K562 (cell line): ENCODE measurements at regions not wholly inside any gene's neighbourhood (a gene's known extent, or its start where the extent isn't known, plus 50 kb on each side); places are given as distances from the start of the nearest gene placed in this dataset.

Experiments used
- ATAC-seq: fragments of 200-7000 bp; cut with Tn5 transposase; 3 replicates; pipeline ENCODE4 v1.9.1; 2020; ENCODE audit warnings: moderate library complexity
- BruUV-seq: library from RNA; stranded (reverse); fragments of 400-500 nt; replicated peaks from 2 replicates; lab custom pipeline; 2021; lab: Mats Ljungman, UMichigan
- CTCF ChIA-PET: fragments of 300-600 bp; formaldehyde crosslinking; extraction: SDS; loops from one replicate; lab custom pipeline; 2021; ENCODE audit warnings: low intra/inter-chr PET ratio; lab: Yijun Ruan, JAX
- POLR2A ChIA-PET: fragments of 300-600, 350-650 bp; sonication (Branson Sonifier 250); formaldehyde crosslinking; extraction: SDS; loops from one replicate; lab custom pipeline; 2021; ENCODE audit warnings: antibody characterized with exemption, inconsistent platforms; lab: Yijun Ruan, JAX
- DNase-seq, 4 experiments: peaks; one replicate each; pipeline versions ENCODE4 v3.0.0 to v3.0.0-alpha.2; 2011 to 2018; ENCODE audit warnings: low spot score in 3 of 4, mixed read lengths in 3 of 4; ENCODE audit errors: extremely low read depth in 1 of 4
- FAIRE-seq: peaks from 2 replicates; lab custom pipeline; 2011; peaks lifted over from hg19 to GRCh38; lab: Jason Lieb, UNC
- H2AFZ ChIP-seq: 2 replicates; pipeline ENCODE4 v1.6.0; 2011; ENCODE audit warnings: low read depth, low read length, control low read depth, inconsistent platforms
- H3K27ac ChIP-seq: fragments of 200-600 bp; 3 replicates; pipeline ENCODE4 v1.8.0; 2011; ENCODE audit warnings: low read depth, mild to moderate bottlenecking, control low read depth, inconsistent platforms, low read length, moderate library complexity, mixed read lengths; ENCODE audit errors: extremely low read depth
- H3K27me3 ChIP-seq, 2 experiments: fragments of 300-600 bp in 1 of 2; 2 replicates in 1 of 2; 3 replicates in 1 of 2; pipeline versions ENCODE4 v1.6.0 to v1.8.0; 2011; ENCODE audit warnings: inconsistent platforms in 2 of 2, low read length in 2 of 2, mild to moderate bottlenecking in 1 of 2, mixed read lengths in 1 of 2, moderate library complexity in 1 of 2; ENCODE audit not compliant: control insufficient read depth in 2 of 2, insufficient read depth in 2 of 2
- H3K36me3 ChIP-seq: fragments of 300-600 bp; 3 replicates; pipeline ENCODE4 v1.8.0; 2011; ENCODE audit warnings: mild to moderate bottlenecking, low read length, inconsistent platforms; ENCODE audit not compliant: control insufficient read depth, insufficient read depth
- H3K4me1 ChIP-seq, 2 experiments: fragments of 200-600 bp in 1 of 2; replicated peaks in 1 of 2; 2 replicates in 1 of 2; 3 replicates in 1 of 2; pipeline versions ENCODE4 v1.5.1 to v1.8.0; 2011; ENCODE audit warnings: inconsistent platforms in 2 of 2, low read length in 2 of 2, mild to moderate bottlenecking in 1 of 2, mixed read lengths in 1 of 2, moderate library complexity in 1 of 2; ENCODE audit not compliant: control insufficient read depth in 2 of 2, insufficient read depth in 2 of 2
- H3K4me2 ChIP-seq: 2 replicates; pipeline ENCODE4 v1.6.1; 2011; ENCODE audit warnings: low read length, control low read depth, inconsistent platforms, mixed read lengths; ENCODE audit not compliant: insufficient read depth
- H3K4me3 ChIP-seq: fragments of 200-600 bp; sonication (generic), shearing (Covaris generic); 2 replicates; pipeline ENCODE4 v1.5.1; 2016; ENCODE audit warnings: control low read depth, inconsistent platforms
- H3K79me2 ChIP-seq: fragments of 200-600 bp; 3 replicates; pipeline ENCODE4 v1.8.0; 2011; ENCODE audit warnings: low read length, inconsistent platforms; ENCODE audit not compliant: control insufficient read depth, insufficient read depth
- H3K9ac ChIP-seq, 2 experiments: 2 replicates each; pipeline versions ENCODE4 v1.6.0 to v1.6.1; 2011; ENCODE audit warnings: low read depth in 2 of 2, low read length in 2 of 2, control low read depth in 1 of 2, inconsistent platforms in 1 of 2, mild to moderate bottlenecking in 1 of 2, mixed read lengths in 1 of 2; ENCODE audit not compliant: insufficient read depth in 1 of 2
- H3K9me1 ChIP-seq: one replicate; pipeline ENCODE4 v1.6.0; 2011; ENCODE audit warnings: inconsistent platforms, mild to moderate bottlenecking, low read length, moderate library complexity; ENCODE audit not compliant: control insufficient read depth, insufficient read depth
- H3K9me3 ChIP-seq: replicated peaks from 2 replicates; pipeline ENCODE4 v1.5.1; 2011; ENCODE audit warnings: low read depth, low read length, inconsistent platforms; ENCODE audit not compliant: control insufficient read depth, insufficient read depth
- H4K20me1 ChIP-seq: replicated peaks from 2 replicates; pipeline ENCODE4 v1.6.1; 2011; ENCODE audit warnings: low read length, inconsistent platforms, mixed read lengths; ENCODE audit not compliant: control insufficient read depth, insufficient read depth
- ATF6 ChIP-seq: sonication (generic); formaldehyde crosslinking; IDR thresholded peaks from 2 replicates; pipeline ENCODE4 v1.4.0; 2020; ENCODE audit warnings: mild to moderate bottlenecking, missing genetic modification reagents
- BHLHE40 ChIP-seq: IDR thresholded peaks from 2 replicates; pipeline ENCODE4 v1.6.1; 2011; ENCODE audit warnings: low read length, improper control_type of control experiment
- CBX5 ChIP-seq: IDR thresholded peaks from 2 replicates; pipeline ENCODE4 v1.6.1; 2014; ENCODE audit warnings: low read depth, borderline replicate concordance
- CREB1 ChIP-seq, 2 experiments: sonication (generic) in 1 of 2; formaldehyde crosslinking in 1 of 2; IDR thresholded peaks; 2 replicates each; pipeline versions ENCODE4 v1.6.1 to v1.8.0; 2012 to 2022; ENCODE audit warnings: inconsistent platforms in 1 of 2, mild to moderate bottlenecking in 1 of 2, missing genetic modification reagents in 1 of 2, moderate library complexity in 1 of 2
- CTCF ChIP-seq, 3 experiments: IDR thresholded peaks in 2 of 3; conservative IDR thresholded peaks in 1 of 3; 2 replicates each; pipeline ENCODE4 v1.5.1; 2011 to 2012; ENCODE audit warnings: low read length in 3 of 3, mild to moderate bottlenecking in 3 of 3, control low read depth in 2 of 3, improper control_type of control experiment in 1 of 3, inconsistent platforms in 1 of 3, low read depth in 1 of 3, mixed read lengths in 1 of 3, moderate library complexity in 1 of 3; ENCODE audit not compliant: insufficient read depth in 2 of 3
- DIDO1 ChIP-seq: fragments of 450-650 bp; IDR thresholded peaks from 2 replicates; pipeline ENCODE4 v1.6.1; 2016; ENCODE audit warnings: low read depth, missing biosample characterization, missing genetic modification characterization
- E2F3 ChIP-seq: fragments of 250-450 bp; sonication (Bioruptor Pico); IDR thresholded peaks from 2 replicates; pipeline ENCODE4 v1.4.0; 2020; ENCODE audit warnings: mild to moderate bottlenecking
- HEY1 ChIP-seq: fragments of 250-450 bp; sonication (Bioruptor Pico); IDR thresholded peaks from 2 replicates; pipeline ENCODE4 v1.5.0; 2020; ENCODE audit warnings: mild to moderate bottlenecking, moderate library complexity, borderline replicate concordance
- ILF3 ChIP-seq: fragments of 450-650 bp; IDR thresholded peaks from 2 replicates; pipeline ENCODE4 v1.6.1; 2018; ENCODE audit warnings: antibody characterized with exemption, mild to moderate bottlenecking, moderate library complexity, borderline replicate concordance
- MECOM ChIP-seq: fragments of 250-450 bp; sonication (Bioruptor Pico); IDR thresholded peaks from 2 replicates; pipeline ENCODE4 v1.8.0; 2022; ENCODE audit warnings: inconsistent platforms
- PPARD ChIP-seq: fragments of 250-450 bp; sonication (Bioruptor Pico); IDR thresholded peaks from 2 replicates; pipeline ENCODE4 v1.8.0; 2022; ENCODE audit warnings: inconsistent platforms, mild to moderate bottlenecking, moderate library complexity
- RFX1 ChIP-seq: fragments of 450-650 bp; IDR thresholded peaks from 2 replicates; pipeline ENCODE4 v1.6.1; 2016; ENCODE audit warnings: mild to moderate bottlenecking, moderate library complexity
- SREBF2 ChIP-seq: sonication (generic); formaldehyde crosslinking; IDR thresholded peaks from 2 replicates; pipeline ENCODE4 v1.4.0; 2020; ENCODE audit warnings: mild to moderate bottlenecking, missing genetic modification reagents
- STAG1 ChIP-seq: sonication (generic); formaldehyde crosslinking; IDR thresholded peaks from 2 replicates; pipeline ENCODE4 v1.5.0; 2020; ENCODE audit warnings: missing genetic modification reagents, borderline replicate concordance
- SUPT5H ChIP-seq: fragments of 450-650 bp; IDR thresholded peaks from 2 replicates; pipeline ENCODE4 v1.6.1; 2016
- ZBED1 ChIP-seq: IDR thresholded peaks from 2 replicates; pipeline ENCODE4 v1.6.1; 2014
- ZNF316 ChIP-seq: fragments of 450-650 bp; IDR thresholded peaks from 2 replicates; pipeline ENCODE4 v1.6.1; 2016
- ZNF584 ChIP-seq: fragments of 200-800 bp; sonication (Bioruptor generic); IDR thresholded peaks from 2 replicates; pipeline ENCODE4 v1.6.1; 2016; ENCODE audit warnings: low read depth, mild to moderate bottlenecking, missing genetic modification characterization, missing compliant biosample characterization
- ZNF778 ChIP-seq: fragments of 450-650 bp; formaldehyde crosslinking; IDR thresholded peaks from 2 replicates; pipeline ENCODE4 v1.4.0; 2020; ENCODE audit warnings: mild to moderate bottlenecking, moderate library complexity
- in situ Hi-C: fragments of 300-500 bp; cut with MboI; formaldehyde crosslinking; loops from 4 replicates; pipeline ENCODE4 v1.15.0; 2018; ENCODE audit warnings: inconsistent platforms, mixed read lengths
- intact Hi-C: fragments of 100-400 bp; cut with micrococcal nuclease; formaldehyde crosslinking; loops from 2 replicates; pipeline ENCODE4 v1.14.2; 2022

- no peaks in the 10 kb centered on the region for H3K27me3 ChIP-seq
- in situ Hi-C loops (no loop called here), intact Hi-C loops (no loop called here)
- TF ChIP-seq HEY1 (CRISPR knock-in tag) (no peak), MECOM (no peak), ILF3 (no peak), ZNF316 (no peak), DIDO1 (tag) (no peak), E2F3 (no peak), CBX5 (no peak), BHLHE40 (no peak), STAG1 (CRISPR knock-in tag) (no peak), CREB1 (IDR thresholded peaks at IDR 0.05) (no peak), CREB1 (CRISPR knock-in tag; IDR thresholded peaks at IDR 0.05) (no peak), RFX1 (no peak), ZNF584 (CRISPR knock-in tag) (no peak), ATF6 (no peak), ZNF778 (CRISPR knock-in tag) (no peak), SUPT5H (no peak), CTCF (IDR thresholded peaks at IDR 0.05 in 2 of 3, conservative IDR thresholded peaks at IDR 0.05 in 1 of 3; ENCODE audit: insufficient read depth in 2 of 3, low read depth in 1 of 3, low read length in 3 of 3) (no peak), SREBF2 (CRISPR knock-in tag) (no peak), PPARD (CRISPR knock-in tag) (no peak), ZBED1 (no peak)
- TF ChIP-seq, all 486 proteins: peak for 0
- no peak for DNase-seq
- ChIA-PET POLR2A (no interaction called here), CTCF (no interaction called here)
- H3K27ac ChIP-seq: no peak overlapping the region
- no peak overlapping the region for H2AFZ ChIP-seq
- no peaks in the 10 kb centered on the region for H3K9me3 ChIP-seq
- no TSS peak for BruUV-seq
- H3K4me3 ChIP-seq: no peak overlapping the region
- no peak for ATAC-seq
- H4K20me1 ChIP-seq: no peaks in the 10 kb centered on the region
- FAIRE-seq: no peak
- no peaks in the 10 kb centered on the region for H3K79me2 ChIP-seq
- H3K4me2 ChIP-seq: no peak overlapping the region
- no peaks in the 10 kb centered on the region for H3K36me3 ChIP-seq
- H3K4me1 ChIP-seq: no peaks in the 10 kb centered on the region
- H3K9ac ChIP-seq: no peak overlapping the region
- no peaks in the 10 kb centered on the region for H3K9me1 ChIP-seq
Measured at GRCh38 chr4:126264839-126265238, 950.1 kb downstream of the FAT4 start.
